Endothelial cell of umbilical vein (primary cell): ENCODE measurements at regions not wholly inside any gene's neighbourhood (a gene's known extent, or its start where the extent isn't known, plus 50 kb on each side); places are given as distances from the start of the nearest gene placed in this dataset.

Experiments used
- CTCF ChIP-seq, 2 donors: IDR thresholded peaks; 1 replicate in 1 of 2; 2 replicates in 1 of 2; pipeline ENCODE4 v1.5.1; 2011; ENCODE audit warnings: low read length in 2 of 2, mild to moderate bottlenecking in 2 of 2, moderate library complexity in 2 of 2, control low read depth in 1 of 2, inconsistent platforms in 1 of 2, low read depth in 1 of 2; ENCODE audit not compliant: insufficient read depth in 1 of 2; ENCODE audit errors: extremely low read depth in 1 of 2
- JUN ChIP-seq: IDR thresholded peaks from 2 replicates; pipeline ENCODE4 v1.6.1; 2011; ENCODE audit warnings: borderline replicate concordance, low read depth; ENCODE audit not compliant: insufficient read length, insufficient read depth
- POLR2A ChIP-seq: IDR thresholded peaks from 2 replicates; pipeline ENCODE4 v1.6.1; 2012; ENCODE audit warnings: low read depth, mild to moderate bottlenecking, control low read depth, low read length
- POLR2AphosphoS5 ChIP-seq: IDR thresholded peaks from 2 replicates; pipeline ENCODE4 v1.6.1; 2012; ENCODE audit warnings: low read depth, mild to moderate bottlenecking, control low read depth, low read length, moderate library complexity; ENCODE audit not compliant: insufficient read depth

GRCh38 chr14:30017370-30017993 is 89.8 kb upstream of the PRKD1 start:
- TF ChIP-seq POLR2A, result no peak
- TF ChIP-seq JUN, result no peak
- no peak for TF ChIP-seq CTCF (IDR thresholded peaks at IDR 0.05; ENCODE audit: extremely low read depth in 1 of 2, insufficient read depth in 1 of 2, low read depth in 1 of 2, low read length in 2 of 2)
- TF ChIP-seq POLR2AphosphoS5, result no peak
